Right lobe of liver (tissue), 6 donors: ENCODE measurements at regions not wholly inside any gene's neighbourhood (a gene's known extent, or its start where the extent isn't known, plus 50 kb on each side); places are given as distances from the start of the nearest gene placed in this dataset.

ENCODE experiments used
- ATAC-seq, 4 donors: fragments of 200-7000 bp; cut with Tn5 transposase; one replicate each; pipeline ENCODE4 v1.9.1; 2020; ENCODE audit warnings: mild to moderate bottlenecking in 4 of 4, moderate library complexity in 4 of 4
- DNase-seq, 3 donors: peaks; one replicate each; pipeline ENCODE4 v3.0.0-alpha.2; 2020
- H3K27ac ChIP-seq, 3 donors: fragments of 200-600 bp; one replicate each; pipeline ENCODE4 v1.8.0; 2022
- H3K27me3 ChIP-seq, 2 donors: fragments of 200-600 bp; one replicate each; pipeline ENCODE4 v1.8.0; 2022
- H3K36me3 ChIP-seq, 4 donors: fragments of 200-600 bp; sonication (generic) in 1 of 4; one replicate each; pipeline versions ENCODE4 v1.5.1 to v1.8.0; 2017 to 2022; ENCODE audit warnings: control low read depth in 1 of 4
- H3K4me1 ChIP-seq, 4 donors: fragments of 200-600 bp; sonication (generic) in 1 of 4; one replicate each; pipeline versions ENCODE4 v1.5.1 to v1.8.0; 2017 to 2022; ENCODE audit warnings: control low read depth in 1 of 4
- H3K4me3 ChIP-seq, 3 donors: fragments of 200-600 bp; one replicate each; pipeline ENCODE4 v1.8.0; 2022
- H3K9me3 ChIP-seq, 4 donors: fragments of 200-600 bp; sonication (generic) in 1 of 4; one replicate each; pipeline versions ENCODE4 v1.5.1 to v1.8.0; 2017 to 2022; ENCODE audit warnings: control low read depth in 1 of 4
- CTCF ChIP-seq, 4 donors: fragments of 200-600 bp in 3 of 4; fragments of 450-650 bp in 1 of 4; IDR thresholded peaks; one replicate each; pipeline versions ENCODE4 v1.5.1 to v1.8.0; 2016 to 2022; ENCODE audit warnings: antibody characterized with exemption in 4 of 4, mild to moderate bottlenecking in 2 of 4
- POLR2A ChIP-seq: fragments of 450-650 bp; IDR thresholded peaks from one replicate; pipeline ENCODE4 v1.6.1; 2017; ENCODE audit warnings: antibody characterized with exemption, mild to moderate bottlenecking
- WGBS: methylation state at CpG from one replicate; pipeline ENCODE4 v1.1.6; 2018; ENCODE audit warnings: low coverage, low lambda C conversion rate; ENCODE audit not compliant: insufficient coverage; ENCODE audit errors: missing lambda C conversion rate; 5-methylcytosine and 5-hydroxymethylcytosine counted together
- intact Hi-C, 2 donors: fragments of 100-400 bp; cut with DNase I; formaldehyde crosslinking; loops; one replicate each; pipeline versions ENCODE4 v1.11.2 to v1.14.1; 2022
- donor health status: DM: no; HTN: yes; CAD: no.
- donor health status: DM: no; HTN: no; CAD: no.
- donor health status: DM: no; HTN: no; CAD: no.
- donor health status: DM: no; HTN: yes; CAD: no.
- donor health status: DM: no; HTN: yes; CAD: no.

- Histone ChIP-seq H3K4me3 (peak overlapping the region in 1 of 3 donors; percentile 22), H3K4me1 (peaks cover 0 to 45% (median 18%) of the 10 kb centered on the region in 4 donors), H3K27me3 (no peaks in the 10 kb centered on the region), H3K36me3 (no peaks in the 10 kb centered on the region), H3K27ac (no peak overlapping the region), H3K9me3 (peaks cover 0 to 5% (median 0%) of the 10 kb centered on the region in 4 donors)
- no peak for DNase-seq
- intact Hi-C loops, result no loop called here
- ATAC-seq, result no peak
- TF ChIP-seq CTCF (IDR thresholded peaks at IDR 0.05) (no peak), POLR2A (no peak)
Observed at GRCh38 chr11:116665523-116665922, 107.3 kb downstream of the BUD13 start.

GRCh38 chr11:116661056-116661455 lies 111.7 kb downstream of the BUD13 start:
- no peak for TF ChIP-seq POLR2A
- no peak for TF ChIP-seq CTCF (IDR thresholded peaks at IDR 0.05)
- DNase-seq (peak; percentile 71 to 86 (median 71)), ATAC-seq (peak; percentile 88 to 93 (median 91))
- no peaks in the 10 kb centered on the region for H3K27me3 ChIP-seq
- 16% methylated on average over 2 of the region's 3 CpGs for WGBS
- H3K27ac ChIP-seq, result peak overlapping the region; percentile 57 to 83 (median 77)
- H3K36me3 ChIP-seq, result no peaks in the 10 kb centered on the region
- peaks cover 0 to 48% (median 25%) of the 10 kb centered on the region in 4 donors for H3K4me1 ChIP-seq
- no peak overlapping the region for H3K4me3 ChIP-seq
- H3K9me3 ChIP-seq, result no peaks in the 10 kb centered on the region
- intact Hi-C loops, result no loop called here

GRCh38 chr11:116660011-116660410 lies 112.8 kb downstream of the BUD13 start:
- Histone ChIP-seq H3K4me3 (no peak overlapping the region), H3K27me3 (no peaks in the 10 kb centered on the region), H3K4me1 (peaks cover 0 to 50% (median 27%) of the 10 kb centered on the region in 4 donors), H3K9me3 (no peaks in the 10 kb centered on the region), H3K36me3 (no peaks in the 10 kb centered on the region), H3K27ac (no peak overlapping the region)
- no peak for ATAC-seq
- WGBS, result 80% methylated on average over 1 of the region's 7 CpGs
- TF ChIP-seq POLR2A (no peak), CTCF (IDR thresholded peaks at IDR 0.05) (no peak)
- intact Hi-C loops, result no loop called here
- DNase-seq, result no peak

GRCh38 chr11:116658876-116659535 lies 113.8 kb downstream of the BUD13 start:
- H3K4me1 ChIP-seq, result peaks cover 0 to 50% (median 27%) of the 10 kb centered on the region in 4 donors
- 79% methylated on average over 11 of the region's 14 CpGs for WGBS
- no peak for TF ChIP-seq CTCF (IDR thresholded peaks at IDR 0.05)
- no peak for TF ChIP-seq POLR2A
- no peak overlapping the region for H3K27ac ChIP-seq
- intact Hi-C loops, result no loop called here
- no peak overlapping the region for H3K4me3 ChIP-seq
- H3K9me3 ChIP-seq, result no peaks in the 10 kb centered on the region
- H3K27me3 ChIP-seq, result no peaks in the 10 kb centered on the region
- peak in 1 of 3 donors; percentile 40 for DNase-seq
- no peaks in the 10 kb centered on the region for H3K36me3 ChIP-seq
- ATAC-seq, result no peak
